ENCODE measurements at regions not wholly inside any gene's neighbourhood (a gene's known extent, or its start where the extent isn't known, plus 50 kb on each side); places are given as distances from the start of the nearest gene placed in this dataset.
"Not testable (repeated sequence)": the region's sequence is repeated elsewhere in the genome, so short reads cannot be mapped to it uniquely, and the experiment has no call there.

- H3K27ac Mint-ChIP-seq (ENCODE audit: unreplicated experiment): no peak overlapping the region
- TF ChIP-seq CTCF (IDR thresholded peaks at IDR 0.05; ENCODE audit: unreplicated experiment): no peak
- no peaks in the 10 kb centered on the region for H3K9me3 Mint-ChIP-seq (ENCODE audit: unreplicated experiment)
- peaks cover 19% of the 10 kb centered on the region for H3K4me1 Mint-ChIP-seq (ENCODE audit: unreplicated experiment)
- DNase-seq (ENCODE audit: low spot score): no peak
- H3K36me3 Mint-ChIP-seq (ENCODE audit: low read depth, unreplicated experiment): no peaks in the 10 kb centered on the region
- no peak overlapping the region for H3K4me3 Mint-ChIP-seq (ENCODE audit: unreplicated experiment)
- no peaks in the 10 kb centered on the region for H3K27me3 Mint-ChIP-seq (ENCODE audit: unreplicated experiment)
Measured at GRCh38 chr7:97310-97841, 95.0 kb upstream of the FAM20C start.

GRCh38 chr7:101146-102046, 91.0 kb upstream of the FAM20C start:
- Mint-ChIP-seq H3K27me3 (ENCODE audit: unreplicated experiment) (no peaks in the 10 kb centered on the region), H3K9me3 (ENCODE audit: unreplicated experiment) (no peaks in the 10 kb centered on the region), H3K4me1 (ENCODE audit: unreplicated experiment) (peaks cover 7% of the 10 kb centered on the region), H3K36me3 (ENCODE audit: low read depth, unreplicated experiment) (no peaks in the 10 kb centered on the region), H3K27ac (ENCODE audit: unreplicated experiment) (no peak overlapping the region), H3K4me3 (ENCODE audit: unreplicated experiment) (no peak overlapping the region)
- no peak for TF ChIP-seq CTCF (IDR thresholded peaks at IDR 0.05; ENCODE audit: unreplicated experiment)
- DNase-seq (ENCODE audit: low spot score): no peak

GRCh38 chr7:102047-102711, 90.2 kb upstream of the FAM20C start:
- Mint-ChIP-seq H3K4me3 (ENCODE audit: unreplicated experiment) (no peak overlapping the region), H3K9me3 (ENCODE audit: unreplicated experiment) (no peaks in the 10 kb centered on the region), H3K4me1 (ENCODE audit: unreplicated experiment) (peaks cover 7% of the 10 kb centered on the region), H3K27me3 (ENCODE audit: unreplicated experiment) (no peaks in the 10 kb centered on the region), H3K27ac (ENCODE audit: unreplicated experiment) (no peak overlapping the region), H3K36me3 (ENCODE audit: low read depth, unreplicated experiment) (no peaks in the 10 kb centered on the region)
- no peak for TF ChIP-seq CTCF (IDR thresholded peaks at IDR 0.05; ENCODE audit: unreplicated experiment)
- no peak for DNase-seq (ENCODE audit: low spot score)

GRCh38 chr7:102721-103120, 89.7 kb upstream of the FAM20C start:
- DNase-seq (ENCODE audit: low spot score): no peak
- Mint-ChIP-seq H3K27ac (ENCODE audit: unreplicated experiment) (no peak overlapping the region), H3K36me3 (ENCODE audit: low read depth, unreplicated experiment) (no peaks in the 10 kb centered on the region)

GRCh38 chr7:103981-104380, 88.4 kb upstream of the FAM20C start:
- not testable (repeated sequence) for H3K4me3 Mint-ChIP-seq (ENCODE audit: unreplicated experiment); H3K36me3 Mint-ChIP-seq (ENCODE audit: low read depth, unreplicated experiment); H3K9me3 Mint-ChIP-seq (ENCODE audit: unreplicated experiment); DNase-seq (ENCODE audit: low spot score); H3K4me1 Mint-ChIP-seq (ENCODE audit: unreplicated experiment); H3K27ac Mint-ChIP-seq (ENCODE audit: unreplicated experiment); H3K27me3 Mint-ChIP-seq (ENCODE audit: unreplicated experiment)

More at GRCh38 chr7:102721-103120, 89.7 kb upstream of the FAM20C start:
- no peaks in the 10 kb centered on the region for H3K27me3 Mint-ChIP-seq (ENCODE audit: unreplicated experiment)
- no peaks in the 10 kb centered on the region for H3K9me3 Mint-ChIP-seq (ENCODE audit: unreplicated experiment)
- TF ChIP-seq CTCF (IDR thresholded peaks at IDR 0.05; ENCODE audit: unreplicated experiment): no peak
- H3K4me1 Mint-ChIP-seq (ENCODE audit: unreplicated experiment): peaks cover 7% of the 10 kb centered on the region
- no peak overlapping the region for H3K4me3 Mint-ChIP-seq (ENCODE audit: unreplicated experiment)

Measured in endothelial cell (in vitro differentiated cells).